ENCODE measurements at regions not wholly inside any gene's neighbourhood (a gene's known extent, or its start where the extent isn't known, plus 50 kb on each side); places are given as distances from the start of the nearest gene placed in this dataset.

DNA sequence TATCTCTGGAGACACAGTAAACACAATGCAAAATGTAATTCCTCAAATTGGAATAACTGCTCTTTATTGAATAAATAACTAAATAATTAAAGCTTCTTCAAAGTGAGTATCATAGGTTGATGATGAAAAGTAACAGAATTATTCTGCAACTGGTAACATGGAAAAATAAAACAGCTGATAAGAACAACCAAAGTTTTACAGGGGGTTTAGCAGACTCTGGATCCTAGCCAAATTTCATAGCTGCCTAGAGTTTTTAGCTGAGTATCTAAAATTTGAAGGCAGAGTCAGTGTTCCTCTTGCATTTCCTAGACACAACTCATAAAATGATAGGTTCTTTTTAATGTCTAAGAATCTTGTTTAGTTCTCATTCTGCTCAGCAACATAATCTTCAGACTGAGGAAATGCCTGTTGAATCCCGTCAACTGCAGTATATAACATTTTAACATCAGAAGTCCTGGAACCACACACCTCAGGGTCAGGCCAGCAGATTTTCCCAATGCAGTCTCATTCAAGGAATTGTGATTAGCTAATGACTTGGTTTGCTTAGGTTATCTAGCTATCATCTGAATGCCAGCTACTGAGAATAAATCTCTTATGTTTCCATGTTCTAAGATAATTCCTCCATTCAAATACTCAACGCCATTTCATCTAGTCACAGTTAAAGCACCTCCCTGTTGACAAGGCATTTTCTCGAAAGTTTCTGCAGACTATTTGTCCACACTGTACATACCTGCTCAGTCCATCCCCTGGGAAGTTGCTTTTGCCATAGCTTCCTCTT, 411.6 kb downstream of the BCAT1 start:
- peaks cover 13 to 17% of the 10 kb centered on the region in 2 experiments; a peak in 3 of 4 replicates for H3K9me3 ChIP-seq (ENCODE audit: control insufficient read depth in 1 of 2, insufficient read depth in 1 of 2, low read depth in 1 of 2, low read length in 2 of 2)
- no peaks in the 10 kb centered on the region for H4K20me1 ChIP-seq (ENCODE audit: insufficient read depth)
- no peaks in the 10 kb centered on the region for H3K9me2 ChIP-seq (ENCODE audit: insufficient read depth)
- no peaks in the 10 kb centered on the region for H3K36me3 ChIP-seq (ENCODE audit: control insufficient read depth in 1 of 2, insufficient read depth in 2 of 2, low read length in 2 of 2)
- H3K4me1 ChIP-seq (ENCODE audit: control insufficient read depth in 1 of 2, insufficient read depth in 2 of 2, low read length in 2 of 2), result no peaks in the 10 kb centered on the region
- H2AFZ ChIP-seq (ENCODE audit: low read depth, low read length, poor library complexity, severe bottlenecking), result no peak overlapping the region
- no TSS peak for BruUV-seq (replicated peaks)
- intact Hi-C loops (cut with micrococcal nuclease), result no loop called here
- CTCF ChIA-PET, result no interaction called here
- H3K27ac ChIP-seq (ENCODE audit: low read depth, low read length), result no peak overlapping the region
- no peak for TF ChIP-seq POLR2AphosphoS5 (IDR thresholded peaks at IDR 0.05; ENCODE audit: low read depth, low read length)
- TF ChIP-seq JUND (IDR thresholded peaks at IDR 0.05), result no peak
- TF ChIP-seq FOSL1 (IDR thresholded peaks at IDR 0.05; ENCODE audit: low read depth), result no peak
- TF ChIP-seq ZFX (IDR thresholded peaks at IDR 0.05), result no peak
- no peak for TF ChIP-seq CEBPB (IDR thresholded peaks at IDR 0.05; ENCODE audit: low read depth)
- TF ChIP-seq ELF1 (IDR thresholded peaks at IDR 0.05; ENCODE audit: borderline replicate concordance, low read depth), result no peak
- no peak for TF ChIP-seq EGR1 (IDR thresholded peaks at IDR 0.05; ENCODE audit: low read depth)
- no peak for TF ChIP-seq SP1 (IDR thresholded peaks at IDR 0.05; ENCODE audit: low read depth)
- no peak for TF ChIP-seq EZH2 (IDR thresholded peaks at IDR 0.05)
- TF ChIP-seq, protein P1, sequence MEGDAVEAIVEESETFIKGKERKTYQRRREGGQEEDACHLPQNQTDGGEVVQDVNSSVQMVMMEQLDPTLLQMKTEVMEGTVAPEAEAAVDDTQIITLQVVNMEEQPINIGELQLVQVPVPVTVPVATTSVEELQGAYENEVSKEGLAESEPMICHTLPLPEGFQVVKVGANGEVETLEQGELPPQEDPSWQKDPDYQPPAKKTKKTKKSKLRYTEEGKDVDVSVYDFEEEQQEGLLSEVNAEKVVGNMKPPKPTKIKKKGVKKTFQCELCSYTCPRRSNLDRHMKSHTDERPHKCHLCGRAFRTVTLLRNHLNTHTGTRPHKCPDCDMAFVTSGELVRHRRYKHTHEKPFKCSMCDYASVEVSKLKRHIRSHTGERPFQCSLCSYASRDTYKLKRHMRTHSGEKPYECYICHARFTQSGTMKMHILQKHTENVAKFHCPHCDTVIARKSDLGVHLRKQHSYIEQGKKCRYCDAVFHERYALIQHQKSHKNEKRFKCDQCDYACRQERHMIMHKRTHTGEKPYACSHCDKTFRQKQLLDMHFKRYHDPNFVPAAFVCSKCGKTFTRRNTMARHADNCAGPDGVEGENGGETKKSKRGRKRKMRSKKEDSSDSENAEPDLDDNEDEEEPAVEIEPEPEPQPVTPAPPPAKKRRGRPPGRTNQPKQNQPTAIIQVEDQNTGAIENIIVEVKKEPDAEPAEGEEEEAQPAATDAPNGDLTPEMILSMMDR (IDR thresholded peaks at IDR 0.05 in 2 of 3, conservative IDR thresholded peaks at IDR 0.05 in 1 of 3; ENCODE audit: borderline replicate concordance in 1 of 3, insufficient read depth in 1 of 3, low read depth in 2 of 3, low read length in 2 of 3), result no peak
- TF ChIP-seq, protein P2, sequence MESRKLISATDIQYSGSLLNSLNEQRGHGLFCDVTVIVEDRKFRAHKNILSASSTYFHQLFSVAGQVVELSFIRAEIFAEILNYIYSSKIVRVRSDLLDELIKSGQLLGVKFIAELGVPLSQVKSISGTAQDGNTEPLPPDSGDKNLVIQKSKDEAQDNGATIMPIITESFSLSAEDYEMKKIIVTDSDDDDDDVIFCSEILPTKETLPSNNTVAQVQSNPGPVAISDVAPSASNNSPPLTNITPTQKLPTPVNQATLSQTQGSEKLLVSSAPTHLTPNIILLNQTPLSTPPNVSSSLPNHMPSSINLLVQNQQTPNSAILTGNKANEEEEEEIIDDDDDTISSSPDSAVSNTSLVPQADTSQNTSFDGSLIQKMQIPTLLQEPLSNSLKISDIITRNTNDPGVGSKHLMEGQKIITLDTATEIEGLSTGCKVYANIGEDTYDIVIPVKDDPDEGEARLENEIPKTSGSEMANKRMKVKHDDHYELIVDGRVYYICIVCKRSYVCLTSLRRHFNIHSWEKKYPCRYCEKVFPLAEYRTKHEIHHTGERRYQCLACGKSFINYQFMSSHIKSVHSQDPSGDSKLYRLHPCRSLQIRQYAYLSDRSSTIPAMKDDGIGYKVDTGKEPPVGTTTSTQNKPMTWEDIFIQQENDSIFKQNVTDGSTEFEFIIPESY (IDR thresholded peaks at IDR 0.05; ENCODE audit: extremely low read depth, insufficient replicate concordance, low read length), result no peak
- TF ChIP-seq EZH2phosphoT487 (IDR thresholded peaks at IDR 0.05; ENCODE audit: borderline replicate concordance), result no peak
- TF ChIP-seq SIN3A (IDR thresholded peaks at IDR 0.05; ENCODE audit: low read depth), result no peak
- TF ChIP-seq, protein P3, sequence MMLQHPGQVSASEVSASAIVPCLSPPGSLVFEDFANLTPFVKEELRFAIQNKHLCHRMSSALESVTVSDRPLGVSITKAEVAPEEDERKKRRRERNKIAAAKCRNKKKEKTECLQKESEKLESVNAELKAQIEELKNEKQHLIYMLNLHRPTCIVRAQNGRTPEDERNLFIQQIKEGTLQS (IDR thresholded peaks at IDR 0.05), result no peak
- ATAC-seq (no peak), DNase-seq (ENCODE audit: low read depth, low spot score) (no peak)
- H3K9ac ChIP-seq (ENCODE audit: low read length), result no peak overlapping the region
- H3K4me3 ChIP-seq (replicated peaks in 1 of 2; ENCODE audit: low read depth in 1 of 2, low read length in 2 of 2), result no peak overlapping the region
- no peaks in the 10 kb centered on the region for H3K27me3 ChIP-seq (ENCODE audit: insufficient read depth, low read length)
- RAD21 ChIA-PET (ENCODE audit: low non-redundant PET in 1 of 2, low total read pairs in 2 of 2, uncharacterized antibody in 2 of 2, unreplicated experiment in 2 of 2), result no interaction called here
- H3K79me2 ChIP-seq (ENCODE audit: insufficient read depth, low read length), result no peaks in the 10 kb centered on the region
- POLR2A ChIA-PET, result no interaction called here
- H3K4me2 ChIP-seq (ENCODE audit: low read length), result no peak overlapping the region

Measured in HCT116 (cell line).